Subcutaneous abdominal adipose tissue (tissue), 5 donors: ENCODE measurements at regions not wholly inside any gene's neighbourhood (a gene's known extent, or its start where the extent isn't known, plus 50 kb on each side); places are given as distances from the start of the nearest gene placed in this dataset.

Experiments used
- H3K27ac ChIP-seq: one replicate; pipeline ENCODE4 v1.7.0; 2013; ENCODE audit warnings: low read depth, mild to moderate bottlenecking, inconsistent platforms, low read length, moderate library complexity
- H3K27me3 ChIP-seq, 5 donors: one replicate each; pipeline ENCODE4 v1.7.0; 2013; ENCODE audit warnings: low read length in 5 of 5, inconsistent platforms in 1 of 5; ENCODE audit not compliant: control insufficient read depth in 5 of 5, insufficient read depth in 4 of 5
- H3K36me3 ChIP-seq, 5 donors: one replicate each; pipeline ENCODE4 v1.7.0; 2013; ENCODE audit warnings: low read length in 5 of 5; ENCODE audit not compliant: control insufficient read depth in 5 of 5, insufficient read depth in 5 of 5
- H3K4me1 ChIP-seq, 5 donors: one replicate each; pipeline ENCODE4 v1.7.0; 2013; ENCODE audit warnings: low read length in 5 of 5, mild to moderate bottlenecking in 3 of 5, moderate library complexity in 1 of 5; ENCODE audit not compliant: control insufficient read depth in 5 of 5, insufficient read depth in 5 of 5
- H3K4me3 ChIP-seq, 5 donors: one replicate each; pipeline ENCODE4 v1.7.0; 2013; ENCODE audit warnings: low read length in 5 of 5, low read depth in 1 of 5
- H3K9ac ChIP-seq, 5 donors: one replicate each; pipeline ENCODE4 v1.7.0; 2013; ENCODE audit warnings: low read length in 5 of 5, mild to moderate bottlenecking in 4 of 5, moderate library complexity in 3 of 5
- H3K9me3 ChIP-seq, 5 donors: one replicate each; pipeline ENCODE4 v1.7.0; 2013; ENCODE audit warnings: low read length in 5 of 5; ENCODE audit not compliant: control insufficient read depth in 5 of 5
- donor health status: healthy.
- donor health status: healthy.
- donor health status: healthy.
- donor health status: healthy.
- donor health status: healthy.

DNA sequence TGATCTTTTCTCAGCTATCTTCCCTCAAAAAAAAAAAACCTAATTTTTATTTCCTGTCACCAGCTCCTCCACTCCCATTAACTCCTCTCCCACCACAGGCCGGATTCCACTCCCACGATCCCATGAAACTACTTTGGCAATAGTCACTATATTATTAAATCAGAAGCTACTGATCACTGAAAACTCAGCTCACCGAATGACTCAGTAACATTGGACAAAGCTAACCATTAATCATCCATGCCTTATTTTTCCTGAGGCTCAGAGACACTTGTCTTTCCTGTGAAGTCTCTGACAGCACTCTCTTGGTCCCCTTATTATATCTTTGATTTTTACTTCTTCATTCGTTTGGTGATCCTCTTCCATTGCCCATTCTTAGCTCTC lies 260.2 kb downstream of the CGGBP1 start:
- peaks cover 0 to under 1% (median 0%) of the 10 kb centered on the region in 5 donors for H3K4me1 ChIP-seq
- H3K27me3 ChIP-seq: peaks cover 0 to 4% (median under 1%) of the 10 kb centered on the region in 5 donors
- no peak overlapping the region for H3K27ac ChIP-seq
- no peaks in the 10 kb centered on the region for H3K36me3 ChIP-seq
- no peak overlapping the region for H3K9ac ChIP-seq
- no peak overlapping the region for H3K4me3 ChIP-seq
- H3K9me3 ChIP-seq: no peaks in the 10 kb centered on the region

DNA sequence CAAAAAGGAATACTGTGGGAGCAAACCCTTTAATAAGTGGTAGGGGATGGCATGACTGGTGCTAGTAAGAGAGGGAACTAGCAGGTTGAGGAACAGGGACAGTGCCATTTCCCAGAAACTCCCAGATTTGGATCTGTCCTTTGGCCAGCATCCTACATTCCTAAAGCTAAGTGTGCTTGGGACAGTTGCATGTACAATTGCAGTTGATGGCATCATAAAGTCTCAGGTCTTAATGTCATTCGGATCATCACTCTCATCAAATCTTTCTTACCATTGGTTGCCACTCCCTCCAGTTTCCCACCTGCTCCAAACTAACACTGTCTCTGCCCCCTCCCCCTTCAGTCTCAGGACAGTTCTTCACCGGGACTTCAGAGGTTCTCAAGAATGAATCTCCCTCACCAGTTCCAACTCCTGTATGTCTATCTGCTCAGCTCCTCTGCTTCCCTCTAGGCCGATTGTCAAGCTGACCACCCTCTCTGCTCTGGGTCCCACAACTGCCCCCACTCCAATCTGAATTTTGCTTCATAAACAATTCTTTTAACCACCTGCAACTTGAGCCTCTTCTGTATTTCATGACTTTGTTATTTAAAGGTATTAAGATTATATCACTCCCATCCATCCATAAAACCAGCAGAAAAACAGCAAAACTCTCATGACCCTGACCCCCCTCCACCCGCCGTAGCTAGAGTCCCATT lies 260.8 kb downstream of the CGGBP1 start:
- H3K27me3 ChIP-seq: peaks cover 2 to 9% (median 5%) of the 10 kb centered on the region in 5 donors
- no peaks in the 10 kb centered on the region for H3K9me3 ChIP-seq
- no peak overlapping the region for H3K27ac ChIP-seq
- H3K36me3 ChIP-seq: no peaks in the 10 kb centered on the region
- H3K9ac ChIP-seq: no peak overlapping the region
- H3K4me1 ChIP-seq: peaks cover 0 to 6% (median 4%) of the 10 kb centered on the region in 5 donors
- H3K4me3 ChIP-seq: no peak overlapping the region

DNA sequence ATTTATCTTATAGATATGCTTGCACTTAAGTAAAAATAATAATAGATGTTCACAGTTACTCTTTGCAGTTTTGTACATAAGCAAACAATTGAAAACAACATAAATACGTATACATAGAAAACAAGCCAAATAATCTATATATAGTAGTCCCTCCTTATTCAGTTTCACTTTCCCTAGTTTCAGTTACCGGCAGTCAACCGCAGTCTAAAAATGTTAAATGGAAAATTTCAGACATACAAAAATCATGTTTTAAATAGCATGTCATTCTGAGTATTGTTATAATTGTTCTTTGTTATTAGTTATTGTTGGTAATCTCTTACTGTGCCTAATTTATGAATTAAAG lies 262.0 kb downstream of the CGGBP1 start:
- Histone ChIP-seq H3K4me1 (peaks cover 0 to 16% (median 14%) of the 10 kb centered on the region in 5 donors), H3K9me3 (no peaks in the 10 kb centered on the region), H3K4me3 (no peak overlapping the region), H3K36me3 (no peaks in the 10 kb centered on the region), H3K9ac (no peak overlapping the region), H3K27me3 (peaks cover 7 to 19% (median 10%) of the 10 kb centered on the region in 5 donors), H3K27ac (no peak overlapping the region)

- H3K4me3 ChIP-seq: no peak overlapping the region
Measured at GRCh38 chr3:87796137-87796842, 262.5 kb downstream of the CGGBP1 start.

DNA sequence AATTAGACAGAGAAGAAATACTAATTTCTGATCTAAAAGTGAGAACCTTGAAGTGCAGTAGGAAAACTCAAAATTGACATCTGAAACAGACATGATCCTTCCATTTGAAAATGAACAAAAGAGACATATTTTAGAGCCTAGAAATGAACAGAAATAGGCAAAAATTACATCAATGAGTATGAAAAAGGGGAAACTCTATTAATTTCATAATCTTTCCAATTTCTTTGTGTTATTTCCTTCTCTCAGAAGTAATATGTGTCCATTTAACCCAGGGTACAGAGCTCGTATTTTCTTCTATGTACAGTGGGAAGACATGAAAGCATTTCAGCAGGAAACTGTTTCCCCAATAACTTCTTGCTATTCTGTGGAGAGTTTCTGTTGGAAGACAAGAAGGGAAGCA lies 263.1 kb downstream of the CGGBP1 start:
- no peak overlapping the region for H3K9ac ChIP-seq
- H3K27me3 ChIP-seq: peaks cover 7 to 20% (median 10%) of the 10 kb centered on the region in 5 donors
- H3K36me3 ChIP-seq: no peaks in the 10 kb centered on the region
- no peak overlapping the region for H3K4me3 ChIP-seq
- no peaks in the 10 kb centered on the region for H3K9me3 ChIP-seq
- H3K4me1 ChIP-seq: peaks cover 0 to 16% (median 14%) of the 10 kb centered on the region in 5 donors
- H3K27ac ChIP-seq: no peak overlapping the region

More at GRCh38 chr3:87796137-87796842, 262.5 kb downstream of the CGGBP1 start:
- Histone ChIP-seq H3K36me3 (no peaks in the 10 kb centered on the region), H3K4me1 (peaks cover 0 to 16% (median 14%) of the 10 kb centered on the region in 5 donors), H3K9ac (no peak overlapping the region), H3K9me3 (no peaks in the 10 kb centered on the region), H3K27me3 (peaks cover 7 to 19% (median 10%) of the 10 kb centered on the region in 5 donors), H3K27ac (no peak overlapping the region)

GRCh38 chr3:87793337-87793877 lies 265.4 kb downstream of the CGGBP1 start:
- H3K27me3 ChIP-seq: peaks cover 7 to 23% (median 10%) of the 10 kb centered on the region in 5 donors
- peak overlapping the region in 3 of 5 donors; percentile 35 to 66 (median 46) for H3K9ac ChIP-seq
- no peak overlapping the region for H3K27ac ChIP-seq
- peaks cover 0 to 16% (median 14%) of the 10 kb centered on the region in 5 donors for H3K4me1 ChIP-seq
- H3K4me3 ChIP-seq: peak overlapping the region; percentile 59 to 67 (median 60)
- no peaks in the 10 kb centered on the region for H3K36me3 ChIP-seq
- H3K9me3 ChIP-seq: no peaks in the 10 kb centered on the region

GRCh38 chr3:87792534-87793336 lies 266.1 kb downstream of the CGGBP1 start, which contains the start of gene HTR1F:
Gene HTR1F, plus strand, starts transcription at chr3:87792706.
- Histone ChIP-seq H3K27ac (no peak within 1 kb of the TSS), H3K9me3 (no peaks in the 10 kb centered on the region), H3K27me3 (peaks cover 7 to 23% (median 10%) of the 10 kb centered on the region in 5 donors), H3K36me3 (no peaks in the 10 kb centered on the region), H3K4me3 (peak within 1 kb of the TSS; percentile 59 to 67 (median 60)), H3K4me1 (peaks cover 0 to 16% (median 14%) of the 10 kb centered on the region in 5 donors), H3K9ac (peak within 1 kb of the TSS in 3 of 5 donors; percentile 35 to 66 (median 46))

DNA sequence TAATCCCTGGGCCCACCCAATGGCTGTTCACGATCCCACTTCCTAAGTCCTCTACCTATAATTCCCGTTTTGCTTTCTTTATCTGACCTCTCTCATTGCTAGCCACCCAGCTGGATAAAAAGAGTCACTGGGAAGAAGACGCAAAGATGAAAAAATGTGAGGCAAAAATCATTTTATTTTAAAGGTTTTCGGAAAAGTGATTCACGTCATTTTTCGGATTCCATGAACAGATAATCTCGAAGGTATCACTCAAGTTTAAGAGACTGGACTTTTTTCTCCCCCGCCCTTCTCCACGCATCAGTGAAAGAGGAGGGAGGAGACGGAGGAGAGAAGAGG lies 266.6 kb downstream of the CGGBP1 start:
- H3K4me3 ChIP-seq: peak overlapping the region; percentile 45 to 67 (median 60)
- no peak overlapping the region for H3K27ac ChIP-seq
- H3K27me3 ChIP-seq: peaks cover 7 to 23% (median 10%) of the 10 kb centered on the region in 5 donors
- H3K9me3 ChIP-seq: no peaks in the 10 kb centered on the region
- H3K9ac ChIP-seq: no peak overlapping the region
- H3K4me1 ChIP-seq: peaks cover 0 to 16% (median 14%) of the 10 kb centered on the region in 5 donors
- H3K36me3 ChIP-seq: no peaks in the 10 kb centered on the region

DNA sequence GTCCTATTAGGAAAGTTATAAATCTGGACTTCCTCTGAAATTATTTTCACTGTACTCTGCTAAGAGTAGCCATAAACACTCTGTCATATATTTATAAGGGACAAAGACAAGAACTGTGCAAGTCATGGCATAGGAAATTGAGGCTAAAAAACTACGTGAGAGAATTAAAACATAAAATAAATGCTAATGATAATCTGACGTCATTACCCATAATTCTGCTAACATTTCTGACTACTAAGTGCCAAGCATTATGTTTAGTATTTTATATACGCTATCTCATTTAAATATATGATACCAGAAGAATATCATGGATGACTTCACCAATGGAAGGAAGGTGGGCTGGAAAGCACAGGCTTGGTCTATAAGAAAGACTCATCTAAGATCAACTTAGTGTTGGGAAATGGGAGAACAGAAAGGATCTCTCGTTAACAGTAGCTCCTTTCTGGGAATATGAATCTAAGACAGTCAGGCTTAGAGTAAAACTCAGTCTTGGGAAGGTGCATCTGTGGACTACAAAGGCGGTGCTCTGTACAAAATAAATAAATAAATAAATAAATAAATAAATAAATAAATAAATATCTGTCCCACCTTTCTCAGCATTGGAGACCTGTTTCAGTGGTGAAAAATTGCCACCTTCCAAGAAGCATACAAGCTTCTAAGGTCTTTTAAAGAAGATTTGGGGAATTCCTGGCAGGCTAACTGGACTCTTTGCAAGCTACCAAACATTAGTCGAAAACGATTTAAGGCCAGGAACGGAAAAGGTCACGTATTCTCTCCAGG lies 267.4 kb downstream of the CGGBP1 start:
- Histone ChIP-seq H3K4me3 (peak overlapping the region in 2 of 5 donors; percentile 59 to 60), H3K9ac (no peak overlapping the region), H3K4me1 (peaks cover 0 to 16% (median 14%) of the 10 kb centered on the region in 5 donors), H3K36me3 (no peaks in the 10 kb centered on the region), H3K9me3 (no peaks in the 10 kb centered on the region), H3K27ac (no peak overlapping the region), H3K27me3 (peaks cover 7 to 23% (median 10%) of the 10 kb centered on the region in 5 donors)
